Body of pancreas (tissue), 4 donors: ENCODE measurements at regions not wholly inside any gene's neighbourhood (a gene's known extent, or its start where the extent isn't known, plus 50 kb on each side); places are given as distances from the start of the nearest gene placed in this dataset.

Source experiments
- CTCF ChIP-seq, 7 experiments: fragments of 450-650 bp in 4 of 7; fragments of 200-600 bp in 3 of 7; sonication (generic) in 3 of 7; IDR thresholded peaks; one replicate each; pipeline ENCODE4 v1.5.1; 2016 to 2019; ENCODE audit warnings: antibody characterized with exemption in 7 of 7
- POLR2A ChIP-seq, 3 donors: fragments of 450-650 bp; IDR thresholded peaks; one replicate each; pipeline ENCODE4 v1.6.1; 2016; ENCODE audit warnings: antibody characterized with exemption in 3 of 3, mild to moderate bottlenecking in 2 of 3

- TF ChIP-seq CTCF (IDR thresholded peaks at IDR 0.05) (no peak), POLR2A (IDR thresholded peaks at IDR 0.05) (no peak)
Observed at GRCh38 chr13:44165889-44166496, 207.6 kb upstream of the SERP2 start.
